Neuron (in vitro differentiated cells): ENCODE measurements at regions not wholly inside any gene's neighbourhood (a gene's known extent, or its start where the extent isn't known, plus 50 kb on each side); places are given as distances from the start of the nearest gene placed in this dataset.

Source experiments
- H2AFZ ChIP-seq: one replicate; pipeline ENCODE4 v1.6.1; 2013; ENCODE audit warnings: low read depth, mild to moderate bottlenecking, inconsistent platforms, low read length, moderate library complexity
- H3K27me3 ChIP-seq: one replicate; pipeline ENCODE4 v1.6.1; 2013; ENCODE audit warnings: low read length; ENCODE audit not compliant: insufficient read depth
- H3K36me3 ChIP-seq: one replicate; pipeline ENCODE4 v1.6.1; 2013; ENCODE audit warnings: low read length; ENCODE audit not compliant: insufficient read depth
- H3K4me1 ChIP-seq: one replicate; pipeline ENCODE4 v1.6.1; 2013; ENCODE audit warnings: low read length; ENCODE audit not compliant: insufficient read depth
- H3K4me3 ChIP-seq: 2 replicates; pipeline ENCODE4 v1.5.1; 2013; ENCODE audit warnings: mild to moderate bottlenecking, low read length, moderate library complexity
- H3K9me3 ChIP-seq: one replicate; pipeline ENCODE4 v1.6.1; 2013; ENCODE audit warnings: low read length

DNA sequence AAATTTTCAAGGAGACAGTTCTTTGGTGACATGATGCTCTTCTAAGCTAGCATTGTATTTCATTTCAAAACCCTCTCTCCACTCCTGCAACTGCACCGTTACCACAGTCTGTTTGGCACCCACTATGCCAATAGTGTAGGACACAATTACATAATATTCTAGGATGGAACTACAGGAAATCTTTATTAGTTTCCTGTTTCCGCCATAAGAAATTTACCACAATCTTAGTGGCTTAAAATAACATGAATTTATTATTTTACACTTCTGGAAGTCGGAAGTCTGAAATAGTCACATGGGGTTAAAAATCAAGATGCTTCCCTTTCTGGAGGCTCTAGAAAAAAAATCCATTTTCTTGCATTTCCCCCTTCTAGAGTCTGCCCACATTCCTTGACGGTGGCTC, 733.1 kb downstream of the HDGFL1 start:
- H3K27me3 ChIP-seq: no peaks in the 10 kb centered on the region
- H3K36me3 ChIP-seq: no peaks in the 10 kb centered on the region
- no peak overlapping the region for H2AFZ ChIP-seq
- peaks cover 3% of the 10 kb centered on the region for H3K4me1 ChIP-seq
- no peak overlapping the region for H3K4me3 ChIP-seq
- peaks cover 5% of the 10 kb centered on the region for H3K9me3 ChIP-seq

GRCh38 chr6:23305325-23305943, 736.1 kb downstream of the HDGFL1 start:
- peaks cover 2% of the 10 kb centered on the region for H3K4me1 ChIP-seq
- H2AFZ ChIP-seq: no peak overlapping the region
- no peaks in the 10 kb centered on the region for H3K36me3 ChIP-seq
- H3K4me3 ChIP-seq: no peak overlapping the region
- H3K9me3 ChIP-seq: peaks cover 4% of the 10 kb centered on the region
- H3K27me3 ChIP-seq: no peaks in the 10 kb centered on the region

- Histone ChIP-seq H3K36me3 (no peaks in the 10 kb centered on the region), H2AFZ (no peak overlapping the region), H3K9me3 (no peaks in the 10 kb centered on the region), H3K27me3 (no peaks in the 10 kb centered on the region), H3K4me1 (no peaks in the 10 kb centered on the region), H3K4me3 (no peak overlapping the region)
Measured at GRCh38 chr6:23306251-23306950, 737.0 kb downstream of the HDGFL1 start.

- H3K4me3 ChIP-seq: no peak overlapping the region
Measured at GRCh38 chr6:23307516-23307915, 738.1 kb downstream of the HDGFL1 start.

DNA sequence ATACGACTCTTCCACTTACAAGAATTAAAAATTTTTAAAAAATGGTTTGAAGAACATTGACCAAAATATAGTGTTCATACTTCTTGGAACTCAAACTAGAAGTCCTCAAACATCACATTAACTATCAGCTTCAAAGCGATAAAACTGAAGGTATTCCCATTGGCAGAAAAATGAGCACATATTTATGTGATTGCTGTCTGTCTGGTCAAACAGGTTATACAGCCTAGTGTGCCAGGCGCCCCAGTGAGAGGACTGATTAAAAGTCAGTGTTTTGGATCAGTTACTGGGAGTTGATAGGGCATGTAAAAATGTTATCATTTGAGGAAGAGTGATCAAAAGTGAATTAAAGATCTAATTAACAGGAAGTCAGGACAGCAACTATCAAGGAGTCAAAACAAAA, 738.8 kb downstream of the HDGFL1 start:
- H2AFZ ChIP-seq: no peak overlapping the region
- H3K9me3 ChIP-seq: no peaks in the 10 kb centered on the region
- H3K4me1 ChIP-seq: no peaks in the 10 kb centered on the region
- no peak overlapping the region for H3K4me3 ChIP-seq
- H3K27me3 ChIP-seq: no peaks in the 10 kb centered on the region
- no peaks in the 10 kb centered on the region for H3K36me3 ChIP-seq

More at GRCh38 chr6:23307516-23307915, 738.1 kb downstream of the HDGFL1 start:
- Histone ChIP-seq H3K9me3 (no peaks in the 10 kb centered on the region), H3K36me3 (no peaks in the 10 kb centered on the region), H3K4me1 (no peaks in the 10 kb centered on the region), H3K27me3 (no peaks in the 10 kb centered on the region), H2AFZ (no peak overlapping the region)

DNA sequence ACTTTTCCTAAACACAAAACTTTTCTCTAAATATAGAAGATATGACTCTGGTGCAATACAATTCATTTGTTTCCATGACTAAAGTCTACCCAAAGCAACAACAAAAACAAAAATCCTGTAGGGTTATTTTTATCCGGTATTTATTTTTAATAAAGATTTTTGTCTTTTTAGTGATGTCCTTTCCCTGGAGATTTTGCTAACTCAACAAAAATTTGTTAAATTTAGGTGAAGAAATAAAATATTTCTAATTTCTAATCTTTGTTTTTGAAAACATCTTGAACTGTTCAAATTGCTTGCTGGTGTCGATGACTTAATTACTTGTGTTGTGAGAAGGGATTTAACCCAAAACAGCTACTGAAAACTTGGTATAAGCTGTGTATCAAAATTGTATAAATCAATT, 741.8 kb downstream of the HDGFL1 start:
- H3K9me3 ChIP-seq: no peaks in the 10 kb centered on the region
- H3K4me3 ChIP-seq: no peak overlapping the region
- no peaks in the 10 kb centered on the region for H3K36me3 ChIP-seq
- H2AFZ ChIP-seq: no peak overlapping the region
- no peaks in the 10 kb centered on the region for H3K27me3 ChIP-seq
- no peaks in the 10 kb centered on the region for H3K4me1 ChIP-seq

DNA sequence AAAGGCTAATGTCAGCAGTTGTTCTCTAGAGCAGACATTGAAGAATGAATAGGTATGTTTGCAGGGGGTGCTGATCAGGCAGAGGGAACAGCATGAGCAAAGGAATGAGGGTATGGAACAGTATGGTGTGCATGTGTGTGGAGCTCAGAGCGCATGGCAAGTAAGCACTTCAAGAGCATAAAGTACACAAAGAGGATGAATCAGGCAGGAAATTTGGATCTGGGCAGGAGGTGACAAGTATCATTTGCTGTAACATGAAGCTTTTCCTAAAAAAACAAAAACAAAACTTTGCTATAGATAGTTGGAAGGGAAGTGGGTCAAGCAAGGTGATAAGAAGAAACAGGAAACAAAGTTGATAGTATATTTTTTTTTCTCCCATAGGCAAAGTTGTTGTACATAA, 746.8 kb downstream of the HDGFL1 start:
- H3K9me3 ChIP-seq: no peaks in the 10 kb centered on the region
- no peaks in the 10 kb centered on the region for H3K4me1 ChIP-seq
- H3K4me3 ChIP-seq: no peak overlapping the region
- H3K36me3 ChIP-seq: no peaks in the 10 kb centered on the region
- no peak overlapping the region for H2AFZ ChIP-seq
- H3K27me3 ChIP-seq: no peaks in the 10 kb centered on the region

- no peaks in the 10 kb centered on the region for H3K9me3 ChIP-seq
- no peaks in the 10 kb centered on the region for H3K36me3 ChIP-seq
- no peak overlapping the region for H2AFZ ChIP-seq
- H3K4me3 ChIP-seq: no peak overlapping the region
- H3K4me1 ChIP-seq: no peaks in the 10 kb centered on the region
- H3K27me3 ChIP-seq: no peaks in the 10 kb centered on the region
Measured at GRCh38 chr6:23316931-23317330, 747.6 kb downstream of the HDGFL1 start.

- Histone ChIP-seq H3K27me3 (no peaks in the 10 kb centered on the region), H3K36me3 (no peaks in the 10 kb centered on the region), H3K4me1 (no peaks in the 10 kb centered on the region), H2AFZ (no peak overlapping the region), H3K9me3 (no peaks in the 10 kb centered on the region), H3K4me3 (no peak overlapping the region)
Measured at GRCh38 chr6:23319582-23319981, 750.2 kb downstream of the HDGFL1 start.

- Histone ChIP-seq H3K9me3 (no peaks in the 10 kb centered on the region), H3K36me3 (no peaks in the 10 kb centered on the region), H3K27me3 (no peaks in the 10 kb centered on the region), H2AFZ (no peak overlapping the region), H3K4me3 (no peak overlapping the region), H3K4me1 (no peaks in the 10 kb centered on the region)
Measured at GRCh38 chr6:23320471-23321015, 751.2 kb downstream of the HDGFL1 start.

GRCh38 chr6:23323897-23324296, 754.5 kb downstream of the HDGFL1 start:
- Histone ChIP-seq H2AFZ (no peak overlapping the region), H3K27me3 (no peaks in the 10 kb centered on the region), H3K4me1 (no peaks in the 10 kb centered on the region), H3K36me3 (no peaks in the 10 kb centered on the region), H3K9me3 (no peaks in the 10 kb centered on the region), H3K4me3 (no peak overlapping the region)

DNA sequence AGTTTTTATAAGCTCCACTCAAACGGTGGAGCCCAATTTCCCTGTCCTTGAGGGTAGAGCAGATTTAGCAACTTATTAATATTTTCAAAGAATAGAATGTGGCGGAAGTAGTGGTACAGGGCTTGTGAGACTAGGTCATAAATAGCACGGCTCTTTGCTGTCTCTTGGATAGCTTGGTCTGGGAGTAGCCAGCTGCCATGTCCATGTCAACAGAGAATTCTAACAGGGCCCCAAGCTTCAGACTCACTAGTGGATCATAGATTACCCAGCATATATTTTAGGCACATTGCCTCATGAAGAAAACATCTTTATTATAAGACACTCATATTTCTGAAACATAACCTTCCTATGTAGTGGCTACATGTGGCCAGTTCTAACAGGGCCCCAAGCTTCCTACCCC, 755.7 kb downstream of the HDGFL1 start:
- no peak overlapping the region for H2AFZ ChIP-seq
- H3K27me3 ChIP-seq: no peaks in the 10 kb centered on the region
- H3K36me3 ChIP-seq: no peaks in the 10 kb centered on the region
- H3K4me3 ChIP-seq: no peak overlapping the region
- no peaks in the 10 kb centered on the region for H3K4me1 ChIP-seq
- no peaks in the 10 kb centered on the region for H3K9me3 ChIP-seq

- Histone ChIP-seq H3K36me3 (no peaks in the 10 kb centered on the region), H2AFZ (no peak overlapping the region), H3K4me1 (no peaks in the 10 kb centered on the region), H3K4me3 (no peak overlapping the region), H3K9me3 (no peaks in the 10 kb centered on the region), H3K27me3 (no peaks in the 10 kb centered on the region)
Measured at GRCh38 chr6:23327621-23328020, 758.3 kb downstream of the HDGFL1 start.
